ENCODE measurements at regions not wholly inside any gene's neighbourhood (a gene's known extent, or its start where the extent isn't known, plus 50 kb on each side); places are given as distances from the start of the nearest gene placed in this dataset.

DNA sequence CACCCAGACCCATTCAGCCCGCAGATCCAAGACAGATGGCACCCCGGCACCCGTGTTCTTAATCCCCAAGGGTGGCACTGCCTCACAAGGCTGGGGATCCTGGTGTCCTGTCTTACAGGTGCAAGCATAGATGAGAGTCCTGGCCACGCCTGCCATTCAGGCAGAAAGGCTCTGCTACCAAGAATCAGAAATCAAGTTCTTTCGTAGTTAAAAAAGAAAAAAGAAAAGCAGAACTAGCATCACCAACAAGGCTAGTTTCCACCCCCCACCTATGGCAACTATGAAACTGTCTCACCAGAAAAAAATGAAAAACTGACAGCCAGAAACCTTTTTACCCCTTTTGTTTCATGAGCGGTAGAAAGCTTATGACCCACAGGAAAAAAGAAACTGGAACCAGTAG is 170.4 kb downstream of the SYK start:
- Histone ChIP-seq H4K20me1 (replicated peaks in 1 of 2; ENCODE audit: control insufficient read depth in 1 of 2, insufficient read depth in 2 of 2, low read length in 2 of 2) (no peaks in the 10 kb centered on the region), H2BK120ac (replicated peaks; ENCODE audit: low read depth, low read length) (no peak overlapping the region), H3K4me3 (ENCODE audit: extremely low read depth in 1 of 4, insufficient read depth in 2 of 4, low read depth in 3 of 4, low read length in 4 of 4) (no peak overlapping the region), H2BK5ac (ENCODE audit: low read depth, low read length) (no peak overlapping the region), H3K27ac (ENCODE audit: low read depth, low read length) (no peak overlapping the region), H2BK20ac (ENCODE audit: low read length) (no peak overlapping the region), H3K4me1 (replicated peaks in 1 of 4; ENCODE audit: control insufficient read depth in 3 of 4, insufficient read depth in 4 of 4, low read length in 3 of 4) (peaks cover 0 to 7% (median 4%) of the 10 kb centered on the region in 4 experiments; a peak in 3 of 7 replicates), H3K9ac (replicated peaks in 1 of 4; ENCODE audit: extremely low read depth in 1 of 4, low read depth in 3 of 4, low read length in 3 of 4) (no peak overlapping the region), H4K8ac (ENCODE audit: extremely low read depth, insufficient read depth, low read length) (no peak overlapping the region), H3K36me3 (ENCODE audit: control insufficient read depth in 2 of 4, insufficient read depth in 4 of 4, low read length in 3 of 4) (no peaks in the 10 kb centered on the region), H3K4ac (replicated peaks; ENCODE audit: insufficient read length, low read depth, low read length) (no peak overlapping the region), H4K91ac (replicated peaks; ENCODE audit: insufficient read length, low read length) (no peak overlapping the region), H4K5ac (ENCODE audit: insufficient read length, low read depth, low read length) (no peak overlapping the region), H3K79me2 (ENCODE audit: control insufficient read depth in 1 of 2, insufficient read depth in 2 of 2, low read length in 2 of 2) (no peaks in the 10 kb centered on the region), H3K9me3 (ENCODE audit: insufficient read depth in 2 of 2, low read depth in 1 of 2, low read length in 1 of 2) (no peaks in the 10 kb centered on the region), H2BK12ac (ENCODE audit: low read depth, low read length) (no peak overlapping the region), H3K56ac (replicated peaks; ENCODE audit: insufficient read length, low read depth, low read length) (no peak overlapping the region), H2BK15ac (ENCODE audit: low read length) (no peak overlapping the region), H3K23ac (ENCODE audit: insufficient read length) (no peak overlapping the region), H3K27me3 (replicated peaks in 1 of 4; ENCODE audit: control insufficient read depth in 3 of 4, extremely low read depth in 1 of 4, insufficient read depth in 3 of 4, low read length in 3 of 4) (no peaks in the 10 kb centered on the region), H3K18ac (ENCODE audit: extremely low read depth, low read length) (no peak overlapping the region), H3K79me1 (ENCODE audit: low read depth, low read length) (no peaks in the 10 kb centered on the region), H2AFZ (ENCODE audit: low read length) (no peak overlapping the region), H3K14ac (ENCODE audit: insufficient read length) (no peak overlapping the region), H3K4me2 (ENCODE audit: insufficient read depth in 1 of 2, low read depth in 2 of 2, low read length in 2 of 2) (no peak overlapping the region), H3K23me2 (ENCODE audit: low read depth, low read length) (no peaks in the 10 kb centered on the region), H2AK5ac (ENCODE audit: low read depth, low read length) (no peak overlapping the region)
- POLR2A ChIA-PET (ENCODE audit: partially characterized antibody), result no interaction called here
- 98% methylated on average over 6 of the region's 6 CpGs; no CpG with 5 or more reads in 1 of the 2 experiments for WGBS, 2 experiments (ENCODE audit: extremely low coverage in 1 of 2, insufficient coverage in 1 of 2, insufficient read length in 1 of 2, insufficient replicate concordance in 2 of 2, low coverage in 1 of 2, low lambda C conversion rate in 2 of 2, missing lambda C conversion rate in 1 of 2)
- FAIRE-seq (no peak), DNase-seq (ENCODE audit: low read depth in 1 of 2, low spot score in 2 of 2) (no peak)
- CTCF ChIA-PET (ENCODE audit: partially characterized antibody), result interaction anchor here (1.8 to 3.1 kb wide), 2 partner anchors 14 to 56 kb away, joined by 7 to 13 read pairs; no protein-coding TSS in a partner anchor
- TF ChIP-seq GTF2F1 (IDR thresholded peaks at IDR 0.05; ENCODE audit: borderline replicate concordance, low read depth, low read length) (no peak), SP1 (IDR thresholded peaks at IDR 0.05; ENCODE audit: low read depth, low read length) (no peak)
